ENCODE measurements at regions not wholly inside any gene's neighbourhood (a gene's known extent, or its start where the extent isn't known, plus 50 kb on each side); places are given as distances from the start of the nearest gene placed in this dataset.
"Not testable (repeated sequence)": the region's sequence is repeated elsewhere in the genome, so short reads cannot be mapped to it uniquely, and the experiment has no call there.

DNA sequence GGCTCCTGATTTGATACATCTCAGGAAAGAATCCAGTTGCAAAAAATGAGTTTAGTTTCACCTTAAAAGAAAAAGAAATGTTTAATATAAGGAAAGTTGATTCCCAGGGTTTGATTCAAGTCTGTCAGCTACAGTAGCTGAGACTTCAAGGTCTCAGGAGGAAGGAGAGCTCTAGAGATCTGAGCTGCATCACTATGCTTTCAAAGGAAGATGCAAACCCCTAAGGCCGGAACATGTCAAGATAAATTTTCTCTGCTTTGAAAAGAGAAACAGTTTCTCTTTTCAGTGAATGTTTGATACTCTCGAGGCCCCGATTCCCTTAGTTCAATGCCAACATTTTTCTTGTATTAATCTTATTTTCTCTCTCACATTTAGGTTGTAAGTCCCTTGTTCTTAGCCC is 128.6 kb downstream of the RGPD3 start:
- FAIRE-seq: no peak

DNA sequence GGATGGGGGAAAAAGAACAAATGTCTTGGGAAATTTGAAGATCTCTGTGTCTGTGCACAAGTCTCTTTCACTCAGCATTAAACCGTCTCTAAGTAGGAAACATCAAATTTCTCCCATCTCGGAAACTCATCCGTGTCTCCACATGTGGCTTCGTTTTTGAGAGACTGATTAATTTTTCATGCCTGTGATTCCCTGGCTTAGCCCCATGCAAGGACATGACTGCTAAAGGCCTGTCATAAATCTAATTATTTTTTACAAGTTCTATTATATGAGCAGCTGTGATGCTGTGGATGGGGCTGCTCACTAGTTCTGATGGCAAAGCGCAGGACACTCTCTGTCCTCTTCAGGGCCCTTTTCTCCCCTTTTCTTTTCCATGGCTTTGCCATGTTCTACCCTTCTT is 129.1 kb downstream of the RGPD3 start:
- no peak for FAIRE-seq

DNA sequence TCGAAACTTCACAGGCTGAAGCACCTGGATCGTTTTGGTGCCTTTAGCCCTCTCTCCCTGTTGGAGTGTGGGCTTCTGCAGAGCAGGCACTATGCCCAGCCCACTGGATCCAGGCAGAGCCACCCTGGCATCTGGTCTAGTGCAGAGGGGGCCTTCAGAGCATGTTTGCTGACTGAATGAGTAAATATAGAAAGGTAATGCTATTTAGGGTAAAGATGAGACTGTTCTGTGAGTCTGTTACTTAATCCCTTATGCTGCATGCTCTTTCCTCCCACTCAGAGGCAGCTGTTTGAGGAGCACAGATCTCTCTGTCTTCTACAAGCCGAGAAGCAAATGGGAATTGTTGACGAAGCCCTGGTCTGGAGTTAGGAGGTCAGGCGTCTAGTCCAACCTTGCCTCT is 130.2 kb downstream of the RGPD3 start:
- FAIRE-seq: no peak

DNA sequence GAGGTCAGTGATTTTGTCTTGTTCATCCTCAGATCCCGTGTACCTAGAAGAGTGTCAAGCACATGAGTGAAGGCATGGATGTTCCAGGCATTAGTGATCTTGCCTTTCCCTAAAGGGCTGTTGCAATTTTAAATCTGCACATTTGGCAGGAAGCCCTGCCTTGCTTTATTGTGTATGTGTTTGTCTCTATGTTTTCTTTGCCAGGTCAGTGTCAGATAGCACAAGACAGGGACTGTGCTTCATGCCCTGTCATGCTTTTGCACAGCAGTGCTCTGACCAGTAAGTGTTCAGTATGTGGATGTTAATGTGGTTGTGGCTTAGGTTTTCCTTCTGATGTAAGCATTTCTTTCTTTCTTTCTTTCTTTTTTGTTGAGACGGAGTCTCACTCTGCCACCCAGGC is 131.5 kb downstream of the RGPD3 start:
- no peak for FAIRE-seq

DNA sequence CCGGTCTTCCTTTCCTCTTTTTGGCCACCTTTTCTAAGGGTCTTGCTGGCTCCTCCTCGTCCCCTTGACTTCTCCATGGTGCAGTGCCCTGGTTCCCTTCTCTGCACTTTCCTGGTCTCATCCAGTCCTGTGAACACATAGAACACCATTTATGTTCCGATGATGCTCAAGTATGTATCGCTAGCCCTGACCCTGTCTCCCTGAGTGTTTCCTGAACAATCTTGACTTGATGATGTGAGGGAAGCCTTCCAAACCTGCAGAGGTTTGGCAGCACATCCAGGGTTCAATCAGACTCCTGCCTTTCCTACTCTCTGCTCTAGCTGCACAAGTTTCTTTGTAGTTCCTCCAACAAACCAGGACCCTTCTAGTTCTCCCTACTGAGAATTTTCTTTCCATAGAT is 132.1 kb downstream of the RGPD3 start:
- FAIRE-seq: no peak

DNA sequence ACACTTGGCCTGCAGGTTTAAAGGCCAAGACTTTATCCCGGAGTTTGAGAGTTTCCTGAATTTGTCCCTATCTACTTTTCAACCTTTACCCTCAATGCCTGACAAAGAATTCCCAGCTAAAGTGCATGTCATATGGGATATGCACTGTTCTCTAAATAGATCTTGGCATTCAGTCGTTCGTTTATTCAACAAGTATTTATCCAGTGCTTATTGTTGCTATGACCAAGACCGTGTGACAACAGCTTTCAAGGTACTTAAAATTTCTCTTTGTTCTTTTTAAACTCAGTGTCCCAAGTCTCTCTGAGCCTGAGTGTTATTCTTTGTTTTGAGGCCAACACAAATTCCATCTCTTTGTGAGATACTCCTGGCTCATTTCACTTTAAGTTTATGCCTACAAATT is 133.4 kb downstream of the RGPD3 start:
- no peak for FAIRE-seq

DNA sequence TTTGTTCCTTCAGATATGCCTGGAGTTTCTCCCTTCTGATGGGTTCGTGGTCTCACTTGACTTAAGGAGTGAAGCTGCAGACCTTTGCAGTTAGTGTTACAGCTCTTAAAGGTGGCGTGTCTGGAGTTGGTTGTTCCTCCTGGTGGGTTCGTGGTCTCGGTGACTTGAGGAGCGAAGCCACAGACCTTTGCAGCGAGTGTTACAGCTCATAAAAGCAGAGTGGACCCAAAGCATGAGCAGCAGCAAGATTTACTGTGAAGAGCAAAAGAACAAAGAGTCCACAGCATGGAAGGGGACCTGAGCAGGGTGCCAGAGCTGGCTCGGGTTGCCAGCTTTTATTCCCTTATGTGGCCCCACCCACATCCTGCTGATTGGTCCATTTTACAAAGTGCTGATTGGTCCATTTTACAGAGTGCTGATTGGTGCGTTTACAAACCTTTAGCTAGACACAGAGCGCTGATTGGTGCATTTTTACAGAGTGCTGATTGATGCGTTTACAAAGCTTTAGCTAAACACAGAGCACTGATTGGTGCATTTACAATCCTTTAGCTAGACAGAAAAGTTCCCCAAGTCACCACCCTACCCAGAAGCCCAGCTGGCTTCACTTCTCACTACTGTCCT is 134.8 kb downstream of the RGPD3 start:
- FAIRE-seq: not testable (repeated sequence)

DNA sequence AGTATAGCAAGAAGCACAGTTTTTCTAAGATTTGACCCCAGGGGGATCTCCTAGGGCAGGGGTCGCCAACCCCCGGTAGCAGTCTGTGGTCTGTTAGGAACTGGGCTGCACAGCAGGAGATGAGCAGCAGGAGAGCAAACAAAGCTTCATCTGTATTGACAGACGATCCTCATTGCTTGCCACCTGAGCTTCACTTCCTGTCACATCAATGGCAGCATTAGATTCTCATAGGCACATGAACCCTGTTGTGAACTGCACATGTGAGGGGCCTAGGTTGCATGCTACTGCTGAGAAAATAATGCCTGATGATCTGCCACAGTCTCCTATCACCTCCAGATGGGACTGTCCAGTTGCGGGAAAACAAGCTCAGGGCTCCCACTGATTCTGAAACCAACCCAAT is 136.2 kb downstream of the RGPD3 start:
- no peak for FAIRE-seq

DNA sequence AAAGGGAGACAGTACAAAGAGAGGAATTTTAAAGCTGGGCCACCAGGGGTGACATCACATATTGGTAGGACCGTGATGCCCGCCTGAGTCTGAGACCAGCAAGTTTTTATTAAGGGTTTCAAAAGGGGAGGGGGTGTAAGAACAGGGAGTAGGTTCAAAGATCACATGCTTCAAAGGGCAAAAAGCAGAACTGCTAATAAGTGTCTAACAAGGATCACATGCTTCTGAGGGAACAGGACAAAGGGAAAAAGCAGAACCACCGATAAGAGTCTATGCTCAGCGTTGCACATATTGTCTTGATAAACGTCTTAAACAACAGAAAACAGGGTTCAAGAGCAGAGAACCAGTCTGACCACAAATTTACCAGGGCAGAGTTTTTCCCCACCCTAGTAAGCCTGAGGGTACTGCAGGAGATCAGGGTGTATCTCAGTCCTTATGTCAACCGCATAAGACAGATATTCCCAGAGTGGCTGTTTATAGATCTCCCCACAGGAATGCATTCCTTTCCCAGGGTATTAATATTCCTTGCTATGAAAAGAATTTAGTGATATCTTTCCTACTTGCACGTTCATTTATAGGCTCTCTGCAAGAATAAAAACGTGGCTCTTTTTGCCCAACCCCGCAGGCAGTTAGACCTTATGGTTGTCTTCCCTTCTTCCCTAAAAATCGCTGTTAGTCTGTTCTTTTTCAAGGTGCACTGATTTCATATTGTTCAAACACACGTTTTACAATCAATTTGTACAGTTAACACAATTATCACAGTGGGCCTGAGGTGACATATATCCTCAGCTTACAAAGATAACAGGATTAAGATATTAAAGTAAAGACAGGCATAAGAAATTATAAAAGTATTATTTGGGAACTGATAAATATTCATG is 136.5 kb upstream of the UXS1 start:
- not testable (repeated sequence) for FAIRE-seq

DNA sequence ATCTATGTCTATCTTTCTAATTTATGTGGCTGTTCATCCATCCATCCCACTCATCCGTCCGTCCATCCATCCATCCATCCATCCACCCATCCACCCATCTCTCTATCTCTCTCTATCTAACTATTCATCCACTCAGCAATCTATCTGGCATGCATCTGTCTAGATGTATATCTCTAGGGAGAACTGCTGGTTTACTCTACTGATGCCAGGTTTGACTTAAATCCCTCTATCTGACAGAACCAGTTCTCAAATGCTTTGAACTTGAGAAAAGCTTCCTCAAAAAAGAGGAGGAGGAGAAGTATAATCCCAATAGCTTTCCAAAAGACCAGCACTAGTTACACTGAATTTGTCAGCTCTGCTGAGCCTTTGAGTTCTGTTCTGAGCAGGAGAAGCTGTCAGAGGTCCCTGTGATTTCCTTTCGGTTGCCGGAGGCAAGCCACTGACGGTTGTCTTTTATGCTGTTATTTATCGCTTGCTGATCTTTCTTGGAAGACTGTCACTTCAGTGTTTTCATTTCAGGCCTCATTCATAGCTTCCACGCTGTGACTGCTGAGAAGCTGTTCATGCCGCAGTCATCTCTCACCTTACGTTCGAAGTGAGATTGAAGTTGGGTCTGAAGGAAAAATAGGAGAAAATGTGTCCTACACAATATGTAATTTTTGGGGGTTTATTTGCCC is 129.4 kb upstream of the UXS1 start:
- no peak for FAIRE-seq

DNA sequence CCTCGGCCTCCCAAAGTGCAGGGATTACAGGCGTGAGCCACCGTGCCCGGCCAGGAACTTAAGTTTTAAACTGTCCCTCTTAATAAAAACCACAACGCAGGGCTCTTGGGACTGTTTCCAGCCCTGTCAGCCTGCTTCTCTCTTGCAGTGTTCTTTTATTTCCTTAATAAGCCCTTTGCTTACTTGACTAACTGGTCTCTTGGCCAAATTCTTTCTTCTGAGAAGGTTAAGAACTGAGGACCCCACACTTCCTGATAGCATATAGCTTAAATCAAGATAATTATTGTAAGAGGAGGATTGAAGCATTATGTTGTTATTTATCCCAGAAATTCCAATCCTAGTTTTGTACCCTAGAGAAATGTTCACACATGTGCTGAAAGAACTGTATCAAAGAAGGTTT is 128.2 kb upstream of the UXS1 start:
- peak; percentile 95 for FAIRE-seq

DNA sequence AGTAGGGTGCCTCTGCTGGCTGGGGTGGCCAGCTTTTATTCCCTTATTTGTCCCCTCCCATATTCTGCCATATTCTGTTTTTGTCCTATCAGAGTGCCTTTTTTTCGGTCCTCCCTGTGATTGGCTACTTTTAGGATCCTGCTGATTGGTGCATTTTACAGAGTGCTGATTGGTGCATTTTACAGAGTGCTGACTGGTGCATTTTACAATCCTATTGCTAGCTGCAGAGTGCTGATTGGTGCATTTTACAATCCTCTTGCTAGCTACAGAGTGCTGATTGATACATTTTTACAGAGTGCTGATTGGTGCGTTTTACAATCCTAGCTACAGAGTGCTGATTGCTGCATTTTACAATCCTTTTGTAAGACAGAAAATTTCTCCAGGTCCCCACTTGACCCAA is 126.3 kb upstream of the UXS1 start:
- FAIRE-seq: not testable (repeated sequence)

DNA sequence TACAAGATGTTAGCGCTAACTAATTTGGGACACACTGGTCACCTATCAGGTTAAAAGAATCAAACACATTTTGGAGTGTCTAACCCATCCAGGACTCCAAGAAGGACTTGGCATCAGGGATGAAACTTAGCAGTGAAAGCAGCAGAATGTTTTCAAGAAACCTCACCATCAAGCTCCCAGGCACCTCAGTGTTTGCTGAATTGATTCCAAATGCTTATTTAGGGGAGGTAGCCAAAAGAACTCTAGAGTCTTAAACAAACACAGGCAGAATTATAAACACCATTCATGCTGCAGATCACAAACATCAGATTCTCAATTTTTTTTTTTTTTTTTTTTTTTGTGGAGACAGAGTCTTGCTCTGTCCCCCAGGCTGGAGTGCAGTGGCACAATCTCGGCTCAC is 122.8 kb upstream of the UXS1 start:
- peak; percentile 51 for FAIRE-seq

DNA sequence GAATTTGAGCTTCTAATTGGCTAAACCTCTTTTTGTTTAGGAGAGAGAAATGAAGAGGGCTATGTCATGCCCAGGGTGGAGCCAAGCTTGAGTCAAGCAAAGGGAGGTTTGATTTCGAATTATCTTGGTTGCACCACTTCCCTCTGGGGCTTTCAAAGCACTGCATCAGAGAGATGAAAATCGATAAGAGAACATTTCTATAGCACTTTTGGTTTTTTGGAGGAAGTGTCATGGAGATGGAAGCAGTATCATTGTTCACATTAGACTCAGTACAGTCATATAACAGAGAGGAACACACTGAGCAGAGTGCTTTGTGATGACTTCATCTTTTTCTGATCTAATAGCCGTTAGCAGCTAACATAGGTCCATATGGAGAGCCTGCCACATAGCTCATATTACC is 120.3 kb upstream of the UXS1 start:
- FAIRE-seq: no peak

DNA sequence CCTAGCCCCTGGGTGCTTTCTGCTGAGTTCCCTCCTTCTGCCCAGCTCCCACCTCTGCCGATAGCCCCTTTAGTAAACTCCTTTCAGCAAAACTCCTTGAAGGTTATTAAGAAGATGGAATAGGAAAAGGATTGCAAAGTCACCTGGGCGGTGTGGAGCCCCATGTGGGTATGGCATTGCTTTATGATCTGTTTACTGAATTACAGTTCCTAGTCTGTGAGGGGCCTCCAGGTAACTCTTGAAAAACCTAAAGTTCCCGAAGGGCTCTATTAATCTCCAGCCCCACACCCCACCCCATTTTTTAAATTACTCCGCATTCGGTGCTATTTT is 116.9 kb upstream of the UXS1 start:
- no peak for FAIRE-seq

DNA sequence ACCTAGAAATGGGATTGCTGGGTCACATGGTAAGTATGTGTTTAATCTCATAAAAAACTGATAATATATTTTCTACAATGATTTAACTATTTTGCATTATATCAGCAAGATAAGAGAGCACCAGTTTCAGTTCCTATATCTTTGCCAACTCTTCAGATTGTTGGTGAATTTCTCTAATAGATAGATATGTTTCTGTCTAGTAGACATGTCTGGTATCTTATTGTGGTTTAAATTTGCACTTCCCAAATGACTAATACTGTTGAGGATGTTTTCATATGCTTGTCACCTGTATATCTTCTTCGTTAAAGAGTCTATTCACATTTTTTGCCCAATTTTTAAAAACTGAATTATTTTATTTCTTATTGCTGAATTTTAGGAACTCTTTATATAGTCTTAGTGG is 113.8 kb upstream of the UXS1 start:
- FAIRE-seq: no peak

DNA sequence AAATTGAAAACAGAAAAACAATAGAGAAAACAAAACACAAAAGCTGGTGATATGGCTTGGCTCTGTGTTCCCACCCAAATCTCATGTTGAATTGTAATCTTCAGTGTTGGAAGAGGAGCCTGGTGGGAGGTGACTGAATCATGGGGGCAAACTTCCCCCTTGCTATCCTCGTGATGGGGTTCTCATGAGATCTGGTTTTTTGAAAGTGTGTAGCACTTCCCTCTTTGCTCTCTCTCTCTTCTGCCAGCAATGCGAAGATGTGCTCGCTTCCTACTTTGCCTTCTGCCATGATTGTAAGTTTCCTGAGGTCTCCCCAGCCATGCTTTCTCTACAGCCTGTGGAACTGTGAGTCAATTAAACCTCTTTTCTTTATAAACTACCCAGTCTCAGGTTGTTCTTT is 112.3 kb upstream of the UXS1 start:
- no peak for FAIRE-seq

DNA sequence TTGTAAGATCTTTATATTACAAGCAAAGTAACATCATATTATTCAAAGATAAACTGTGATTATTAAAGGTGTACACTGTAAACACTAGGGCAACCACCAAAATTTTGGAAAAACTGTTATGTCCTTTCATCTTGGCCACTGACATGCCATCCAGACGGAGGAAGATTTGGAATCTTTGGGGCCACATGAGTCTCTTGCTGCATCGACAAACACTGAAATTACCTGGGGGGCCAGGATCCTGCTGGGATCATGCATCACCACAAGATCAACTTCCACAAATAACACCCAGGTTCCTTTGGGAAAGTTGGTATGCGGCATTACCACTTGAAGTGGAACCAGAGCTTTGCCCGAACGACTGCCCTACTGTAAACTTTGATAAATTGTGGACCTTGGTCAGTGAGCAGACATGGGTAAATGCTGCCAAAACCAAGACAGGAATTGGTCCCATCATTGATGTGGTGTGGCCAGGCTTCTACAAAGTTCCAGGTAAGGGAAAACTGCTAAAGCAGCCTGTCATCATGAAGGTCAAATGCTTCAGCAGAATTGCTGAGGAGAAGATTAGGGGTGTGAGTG is 110.6 kb upstream of the UXS1 start:
- FAIRE-seq: no peak

DNA sequence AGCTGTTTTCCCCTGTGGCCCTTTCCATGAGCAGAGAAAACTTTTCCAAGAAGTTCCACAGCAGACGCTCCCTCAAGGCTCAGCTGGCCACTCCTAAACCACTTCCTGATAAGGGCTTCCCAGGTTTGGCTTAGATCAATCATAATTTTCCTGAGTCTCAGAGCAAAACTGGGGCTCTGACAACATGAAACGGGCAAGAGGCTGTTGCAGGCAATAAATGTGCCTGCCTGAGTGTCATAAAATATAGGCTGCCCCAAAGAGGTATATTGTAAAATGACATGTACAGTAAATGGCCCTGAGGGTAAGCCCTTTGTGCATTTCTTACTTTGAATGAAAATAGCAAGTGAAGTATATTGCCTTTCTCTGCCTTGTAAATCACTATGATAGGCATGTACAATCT is 105.6 kb upstream of the UXS1 start:
- no peak for FAIRE-seq

DNA sequence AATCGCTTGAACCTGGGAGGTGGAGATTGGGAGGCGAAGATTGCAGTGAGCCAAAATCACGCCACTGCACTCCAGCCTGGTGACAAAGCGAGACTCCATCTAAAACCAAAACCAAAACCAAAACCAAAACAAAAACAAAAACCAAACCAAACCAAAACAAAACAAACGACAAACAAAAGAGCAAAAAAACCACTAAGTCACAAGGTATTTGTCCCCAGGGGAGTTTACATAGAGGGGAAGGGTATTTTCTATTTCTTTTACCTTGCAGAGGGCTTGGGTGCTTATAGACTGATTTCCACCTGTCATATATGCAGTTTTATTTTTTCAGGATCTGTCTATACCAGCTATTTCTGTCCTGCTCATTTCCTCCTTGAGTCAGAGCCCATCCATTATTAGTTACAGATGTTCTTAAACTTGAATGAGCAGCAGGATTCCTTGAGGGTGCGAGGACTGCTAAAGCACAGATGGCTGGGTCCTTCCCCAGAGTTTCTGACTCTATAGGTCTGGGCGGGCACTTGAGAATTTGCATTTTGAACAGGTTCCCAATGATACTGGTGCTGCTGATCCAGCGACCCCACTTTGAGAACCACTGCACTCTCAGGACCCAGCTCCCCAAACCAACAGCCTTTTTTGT is 102.2 kb upstream of the UXS1 start:
- no peak for FAIRE-seq

DNA sequence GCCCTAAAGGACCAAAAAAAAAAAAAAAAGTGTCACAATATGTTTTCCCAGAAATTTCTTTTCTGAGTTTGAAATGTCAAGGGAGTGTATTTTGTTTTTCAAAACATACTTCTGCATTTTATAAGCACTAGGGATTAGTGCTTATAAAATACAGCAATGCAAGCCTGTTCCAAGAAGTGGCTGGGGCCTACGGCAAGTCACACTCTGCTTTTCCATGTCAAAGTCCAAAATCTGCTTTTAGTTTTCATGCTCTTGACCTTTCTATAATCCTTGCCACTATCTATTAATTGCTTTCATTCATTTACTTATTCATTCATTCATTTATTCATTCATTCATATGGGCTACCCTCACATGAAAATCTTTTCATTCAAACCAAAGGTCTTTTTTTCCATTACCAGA is 100.1 kb upstream of the UXS1 start:
- peak; percentile 98 for FAIRE-seq

DNA sequence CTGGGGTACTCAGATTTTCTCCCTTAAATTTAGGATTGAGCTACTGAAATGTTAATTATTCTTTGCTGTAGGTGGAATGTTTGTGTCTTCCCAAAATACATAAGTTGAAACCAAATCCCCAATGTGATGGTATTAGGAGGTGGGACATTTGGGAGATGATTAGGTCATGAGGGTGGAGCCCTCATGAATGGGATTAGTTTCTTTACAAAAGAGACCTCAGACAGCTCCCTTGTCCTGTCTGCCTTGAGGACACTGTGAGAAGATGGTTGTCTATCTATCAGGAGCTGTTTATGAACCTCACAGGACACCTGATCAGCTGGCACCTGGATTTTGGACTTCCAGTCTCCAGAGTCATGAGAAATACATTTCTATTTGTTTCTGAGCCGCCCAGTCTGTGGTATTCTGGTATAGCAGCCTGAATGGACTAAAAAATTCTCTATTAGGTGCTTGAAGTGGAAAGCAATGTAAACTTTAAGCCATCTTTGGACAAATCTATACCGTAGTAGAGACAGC is 99.2 kb upstream of the UXS1 start:
- no peak for FAIRE-seq

DNA sequence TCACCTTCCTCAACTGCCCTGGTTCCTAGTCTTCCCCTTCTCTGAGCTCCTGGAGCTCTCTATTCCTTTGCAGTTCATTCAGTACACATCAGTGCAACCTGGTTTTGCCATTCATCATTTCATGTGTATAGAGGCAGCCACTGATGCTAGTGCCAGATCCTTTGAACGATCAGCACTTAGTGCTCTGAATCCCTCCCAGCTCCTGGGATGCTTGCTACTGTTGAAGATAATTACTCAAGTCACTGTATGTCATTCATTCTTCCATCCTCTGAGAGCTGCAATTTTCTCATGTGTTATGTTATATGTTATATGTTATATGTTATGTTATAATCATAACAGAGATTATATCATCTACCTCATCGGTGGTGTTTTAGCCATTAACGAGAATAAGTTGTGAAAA is 98.5 kb upstream of the UXS1 start:
- FAIRE-seq: no peak

All from endometrium (tissue), 2 donors.